ENCODE measurements at regions not wholly inside any gene's neighbourhood (a gene's known extent, or its start where the extent isn't known, plus 50 kb on each side); places are given as distances from the start of the nearest gene placed in this dataset.

DNA sequence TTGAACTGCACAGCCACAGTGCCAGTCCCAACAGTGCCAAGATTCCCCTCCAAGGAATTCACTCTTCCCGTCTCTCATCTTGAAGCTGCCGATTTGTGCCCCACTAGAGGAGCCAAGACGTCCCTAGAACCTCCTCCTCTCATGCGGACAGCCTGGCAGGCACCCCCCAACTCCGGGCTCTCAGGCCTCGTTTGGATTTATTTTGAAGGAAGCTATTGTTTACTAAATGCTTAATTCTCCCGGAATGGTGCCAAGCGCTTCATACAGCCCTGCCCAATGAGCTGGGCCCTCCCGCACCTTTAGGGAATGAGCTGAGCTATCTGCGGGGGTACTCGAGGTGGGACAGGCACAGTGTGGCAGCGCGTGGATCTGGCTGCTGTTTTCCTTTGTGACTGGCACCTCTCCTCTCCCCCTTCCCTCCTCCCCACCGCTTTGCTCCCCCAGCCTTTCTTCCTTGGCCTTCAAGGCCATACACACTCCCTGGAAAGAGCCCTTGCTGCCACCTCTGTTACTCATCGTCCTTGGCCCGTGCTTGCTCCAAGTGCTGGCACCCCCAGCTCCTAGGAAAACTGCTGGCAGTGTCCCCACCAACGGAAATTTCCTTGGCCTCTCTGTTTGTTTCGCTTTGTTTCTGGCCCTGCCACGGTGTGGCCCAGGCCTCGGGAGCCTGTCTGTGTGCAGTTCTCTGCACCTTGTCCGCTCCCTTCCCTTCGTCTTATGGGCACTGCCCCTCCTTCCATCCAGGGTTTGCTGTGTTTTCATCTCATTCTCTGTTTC lies 49.9 kb upstream of the CDR2 start:
- TF ChIP-seq GABPA (IDR thresholded peaks at IDR 0.05; ENCODE audit: low read depth) (no peak), POLR2AphosphoS5 (IDR thresholded peaks at IDR 0.05; ENCODE audit: low read depth) (no peak), SPI1 (IDR thresholded peaks at IDR 0.05; ENCODE audit: borderline replicate concordance, low read depth) (no peak)
- TF ChIP-seq, protein P1, sequence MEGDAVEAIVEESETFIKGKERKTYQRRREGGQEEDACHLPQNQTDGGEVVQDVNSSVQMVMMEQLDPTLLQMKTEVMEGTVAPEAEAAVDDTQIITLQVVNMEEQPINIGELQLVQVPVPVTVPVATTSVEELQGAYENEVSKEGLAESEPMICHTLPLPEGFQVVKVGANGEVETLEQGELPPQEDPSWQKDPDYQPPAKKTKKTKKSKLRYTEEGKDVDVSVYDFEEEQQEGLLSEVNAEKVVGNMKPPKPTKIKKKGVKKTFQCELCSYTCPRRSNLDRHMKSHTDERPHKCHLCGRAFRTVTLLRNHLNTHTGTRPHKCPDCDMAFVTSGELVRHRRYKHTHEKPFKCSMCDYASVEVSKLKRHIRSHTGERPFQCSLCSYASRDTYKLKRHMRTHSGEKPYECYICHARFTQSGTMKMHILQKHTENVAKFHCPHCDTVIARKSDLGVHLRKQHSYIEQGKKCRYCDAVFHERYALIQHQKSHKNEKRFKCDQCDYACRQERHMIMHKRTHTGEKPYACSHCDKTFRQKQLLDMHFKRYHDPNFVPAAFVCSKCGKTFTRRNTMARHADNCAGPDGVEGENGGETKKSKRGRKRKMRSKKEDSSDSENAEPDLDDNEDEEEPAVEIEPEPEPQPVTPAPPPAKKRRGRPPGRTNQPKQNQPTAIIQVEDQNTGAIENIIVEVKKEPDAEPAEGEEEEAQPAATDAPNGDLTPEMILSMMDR (IDR thresholded peaks at IDR 0.05; ENCODE audit: insufficient read depth, low read length) = no peak
- TF ChIP-seq, protein P2, sequence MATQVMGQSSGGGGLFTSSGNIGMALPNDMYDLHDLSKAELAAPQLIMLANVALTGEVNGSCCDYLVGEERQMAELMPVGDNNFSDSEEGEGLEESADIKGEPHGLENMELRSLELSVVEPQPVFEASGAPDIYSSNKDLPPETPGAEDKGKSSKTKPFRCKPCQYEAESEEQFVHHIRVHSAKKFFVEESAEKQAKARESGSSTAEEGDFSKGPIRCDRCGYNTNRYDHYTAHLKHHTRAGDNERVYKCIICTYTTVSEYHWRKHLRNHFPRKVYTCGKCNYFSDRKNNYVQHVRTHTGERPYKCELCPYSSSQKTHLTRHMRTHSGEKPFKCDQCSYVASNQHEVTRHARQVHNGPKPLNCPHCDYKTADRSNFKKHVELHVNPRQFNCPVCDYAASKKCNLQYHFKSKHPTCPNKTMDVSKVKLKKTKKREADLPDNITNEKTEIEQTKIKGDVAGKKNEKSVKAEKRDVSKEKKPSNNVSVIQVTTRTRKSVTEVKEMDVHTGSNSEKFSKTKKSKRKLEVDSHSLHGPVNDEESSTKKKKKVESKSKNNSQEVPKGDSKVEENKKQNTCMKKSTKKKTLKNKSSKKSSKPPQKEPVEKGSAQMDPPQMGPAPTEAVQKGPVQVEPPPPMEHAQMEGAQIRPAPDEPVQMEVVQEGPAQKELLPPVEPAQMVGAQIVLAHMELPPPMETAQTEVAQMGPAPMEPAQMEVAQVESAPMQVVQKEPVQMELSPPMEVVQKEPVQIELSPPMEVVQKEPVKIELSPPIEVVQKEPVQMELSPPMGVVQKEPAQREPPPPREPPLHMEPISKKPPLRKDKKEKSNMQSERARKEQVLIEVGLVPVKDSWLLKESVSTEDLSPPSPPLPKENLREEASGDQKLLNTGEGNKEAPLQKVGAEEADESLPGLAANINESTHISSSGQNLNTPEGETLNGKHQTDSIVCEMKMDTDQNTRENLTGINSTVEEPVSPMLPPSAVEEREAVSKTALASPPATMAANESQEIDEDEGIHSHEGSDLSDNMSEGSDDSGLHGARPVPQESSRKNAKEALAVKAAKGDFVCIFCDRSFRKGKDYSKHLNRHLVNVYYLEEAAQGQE (IDR thresholded peaks at IDR 0.05; ENCODE audit: insufficient replicate concordance, low read depth) = no peak

Measured in HL-60 (cell line).